Embryonic facial prominence (tissue), 1 donor: ENCODE measurements at regions not wholly inside any gene's neighbourhood (a gene's known extent, or its start where the extent isn't known, plus 50 kb on each side); places are given as distances from the start of the nearest gene placed in this dataset.

Experiments
- DNase-seq: peaks from one replicate; pipeline ENCODE4 v3.0.0-alpha.2; 2016; ENCODE audit errors: extremely low spot score

- DNase-seq, result no peak
These were observed 100.2 kb upstream of the SORCS1 start for GRCh38 chr10:107264742-107265141.

GRCh38 chr10:107244122-107244521 is 79.6 kb upstream of the SORCS1 start:
- DNase-seq, result no peak

GRCh38 chr10:107238275-107238674 is 73.8 kb upstream of the SORCS1 start:
- no peak for DNase-seq

- DNase-seq, result no peak
These were observed 67.5 kb upstream of the SORCS1 start for GRCh38 chr10:107232013-107232412.

- no peak for DNase-seq
These were observed 66.4 kb upstream of the SORCS1 start for GRCh38 chr10:107230887-107231286.

GRCh38 chr10:107215681-107216080 is 51.2 kb upstream of the SORCS1 start:
- DNase-seq, result no peak
